ENCODE measurements at regions not wholly inside any gene's neighbourhood (a gene's known extent, or its start where the extent isn't known, plus 50 kb on each side); places are given as distances from the start of the nearest gene placed in this dataset.
"Not testable (repeated sequence)": the region's sequence is repeated elsewhere in the genome, so short reads cannot be mapped to it uniquely, and the experiment has no call there.

- not testable (repeated sequence) for H3K9me3 ChIP-seq (ENCODE audit: control insufficient read depth in 2 of 2, insufficient read depth in 1 of 2, low read depth in 1 of 2, low read length in 1 of 2); H3K4me3 ChIP-seq (ENCODE audit: low read depth in 1 of 3, low read length in 3 of 3); FAIRE-seq; DNase-seq; H3K36me3 ChIP-seq (ENCODE audit: control insufficient read depth in 3 of 3, insufficient read depth in 2 of 3, low read depth in 1 of 3, low read length in 3 of 3); H3K27ac ChIP-seq (ENCODE audit: low read depth in 1 of 3, low read length in 2 of 3); H3K27me3 ChIP-seq (ENCODE audit: control insufficient read depth in 3 of 3, insufficient read depth in 3 of 3, low read length in 3 of 3); H3K4me1 ChIP-seq (ENCODE audit: control insufficient read depth in 3 of 3, insufficient read depth in 2 of 3, low read depth in 1 of 3, low read length in 2 of 3)
- WGBS, 3 donors = 94% methylated on average over 15 to 17 of the region's 17 CpGs
Measured at GRCh38 chr2:239795761-239796160, 229.4 kb downstream of the NDUFA10 start.

GRCh38 chr2:239793836-239794235 lies 231.3 kb downstream of the NDUFA10 start:
- Histone ChIP-seq H3K36me3 (ENCODE audit: control insufficient read depth in 3 of 3, insufficient read depth in 2 of 3, low read depth in 1 of 3, low read length in 3 of 3) (no peaks in the 10 kb centered on the region), H3K4me3 (ENCODE audit: low read depth in 1 of 3, low read length in 3 of 3) (no peak overlapping the region), H3K27me3 (ENCODE audit: control insufficient read depth in 3 of 3, insufficient read depth in 3 of 3, low read length in 3 of 3) (no peaks in the 10 kb centered on the region), H3K9me3 (ENCODE audit: control insufficient read depth in 2 of 2, insufficient read depth in 1 of 2, low read depth in 1 of 2, low read length in 1 of 2) (no peaks in the 10 kb centered on the region), H3K4me1 (ENCODE audit: control insufficient read depth in 3 of 3, insufficient read depth in 2 of 3, low read depth in 1 of 3, low read length in 2 of 3) (no peaks in the 10 kb centered on the region), H3K27ac (ENCODE audit: low read depth in 1 of 3, low read length in 2 of 3) (no peak overlapping the region)
- WGBS, 3 donors = 71 to 86% (median 82%) methylated on average over 7 of the region's 7 CpGs
- DNase-seq (no peak), FAIRE-seq (no peak)

- no peak overlapping the region for H3K27ac ChIP-seq (ENCODE audit: low read depth in 1 of 3, low read length in 2 of 3)
- H3K27me3 ChIP-seq (ENCODE audit: control insufficient read depth in 3 of 3, insufficient read depth in 3 of 3, low read length in 3 of 3) = no peaks in the 10 kb centered on the region
- 84 to 89% (median 89%) methylated on average over 5 of the region's 5 CpGs for WGBS, 3 donors
- FAIRE-seq (no peak), DNase-seq (no peak)
- no peaks in the 10 kb centered on the region for H3K36me3 ChIP-seq (ENCODE audit: control insufficient read depth in 3 of 3, insufficient read depth in 2 of 3, low read depth in 1 of 3, low read length in 3 of 3)
- H3K4me1 ChIP-seq (ENCODE audit: control insufficient read depth in 3 of 3, insufficient read depth in 2 of 3, low read depth in 1 of 3, low read length in 2 of 3) = no peaks in the 10 kb centered on the region
- H3K4me3 ChIP-seq (ENCODE audit: low read depth in 1 of 3, low read length in 3 of 3) = no peak overlapping the region
- H3K9me3 ChIP-seq (ENCODE audit: control insufficient read depth in 2 of 2, insufficient read depth in 1 of 2, low read depth in 1 of 2, low read length in 1 of 2) = no peaks in the 10 kb centered on the region
Measured at GRCh38 chr2:239793086-239793485, 232.1 kb downstream of the NDUFA10 start.

DNA sequence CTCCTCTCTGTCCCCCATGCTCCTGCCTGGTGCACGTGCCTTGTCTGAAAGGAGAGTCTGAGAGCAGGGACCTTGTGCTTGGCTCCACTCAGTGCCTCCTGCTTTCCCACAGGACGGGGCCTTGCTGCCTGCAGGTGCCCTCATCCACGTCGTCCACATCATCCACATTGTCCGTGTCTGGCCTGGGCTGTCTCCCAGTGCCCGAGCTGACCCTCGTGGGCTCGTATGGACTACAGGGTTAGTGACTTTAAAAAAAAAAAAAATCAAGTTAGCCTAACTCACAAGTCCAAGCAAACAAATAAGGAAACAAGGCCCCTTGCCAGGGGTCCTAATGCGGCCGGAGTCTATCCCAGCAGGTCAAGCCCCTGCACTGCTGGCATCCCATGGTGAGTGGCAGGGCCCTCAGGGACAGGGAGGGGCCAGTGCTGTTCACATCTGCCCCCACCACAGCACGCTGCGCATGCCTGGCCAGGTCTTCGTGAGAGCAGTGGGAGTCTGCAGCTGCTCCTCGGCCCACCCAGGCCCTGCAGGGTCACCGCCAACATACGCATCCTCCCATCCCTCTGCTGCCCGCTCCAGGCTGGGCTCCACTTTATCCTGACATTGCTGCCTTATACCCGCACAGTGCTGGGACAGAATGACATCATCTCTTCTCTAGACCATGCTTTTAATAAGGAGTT lies 232.6 kb downstream of the NDUFA10 start:
- H3K4me3 ChIP-seq (ENCODE audit: low read depth in 1 of 3, low read length in 3 of 3) = no peak overlapping the region
- FAIRE-seq (no peak), DNase-seq (no peak)
- no peaks in the 10 kb centered on the region for H3K27me3 ChIP-seq (ENCODE audit: control insufficient read depth in 3 of 3, insufficient read depth in 3 of 3, low read length in 3 of 3)
- no peaks in the 10 kb centered on the region for H3K36me3 ChIP-seq (ENCODE audit: control insufficient read depth in 3 of 3, insufficient read depth in 2 of 3, low read depth in 1 of 3, low read length in 3 of 3)
- 81 to 86% (median 82%) methylated on average over 18 of the region's 18 CpGs for WGBS, 3 donors
- H3K9me3 ChIP-seq (ENCODE audit: control insufficient read depth in 2 of 2, insufficient read depth in 1 of 2, low read depth in 1 of 2, low read length in 1 of 2) = no peaks in the 10 kb centered on the region
- no peak overlapping the region for H3K27ac ChIP-seq (ENCODE audit: low read depth in 1 of 3, low read length in 2 of 3)
- H3K4me1 ChIP-seq (ENCODE audit: control insufficient read depth in 3 of 3, insufficient read depth in 2 of 3, low read depth in 1 of 3, low read length in 2 of 3) = no peaks in the 10 kb centered on the region

DNA sequence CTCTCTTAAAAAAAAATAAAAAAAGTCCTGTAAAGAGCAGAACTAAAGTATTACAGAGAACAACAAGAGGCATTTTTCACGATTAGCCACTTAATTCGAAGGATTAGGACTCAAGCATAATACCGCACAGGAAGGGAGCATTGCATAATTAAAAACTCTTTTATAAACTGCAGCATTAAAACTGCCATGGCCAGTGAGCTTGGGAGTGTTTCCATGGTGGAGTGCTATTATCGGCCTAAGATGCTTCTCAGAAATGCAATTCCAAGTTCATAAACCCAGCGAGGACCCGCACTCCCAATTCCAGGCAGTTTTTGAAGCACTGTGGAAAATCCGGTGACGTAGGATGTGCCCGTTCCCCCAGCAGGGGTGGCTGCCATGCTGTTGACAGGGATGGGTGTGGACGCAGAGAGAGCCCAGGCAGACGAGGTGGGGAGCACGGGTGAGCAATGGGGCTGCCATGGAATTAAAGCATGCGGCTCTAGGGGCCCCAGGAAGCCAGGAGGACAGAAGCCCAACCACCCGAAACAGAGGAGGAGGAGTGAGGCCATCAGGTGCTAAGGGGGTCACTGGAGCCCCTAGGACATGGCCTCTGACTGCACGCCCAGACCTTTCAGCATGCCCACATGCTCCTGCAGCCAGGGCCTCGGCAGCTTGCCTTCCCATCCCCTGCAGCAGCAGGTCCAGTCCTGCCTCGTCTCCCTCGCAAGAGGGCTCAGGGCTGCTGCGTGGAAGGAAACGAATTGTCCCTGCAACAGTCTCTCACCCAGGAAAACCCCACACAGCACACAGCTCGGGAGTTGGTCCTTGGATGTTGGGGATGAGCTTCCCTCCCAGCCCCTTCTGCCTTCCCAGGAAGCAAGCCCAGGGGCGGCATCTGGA lies 233.4 kb downstream of the NDUFA10 start:
- Histone ChIP-seq H3K27ac (ENCODE audit: low read depth in 1 of 3, low read length in 2 of 3) (no peak overlapping the region), H3K36me3 (ENCODE audit: control insufficient read depth in 3 of 3, insufficient read depth in 2 of 3, low read depth in 1 of 3, low read length in 3 of 3) (no peaks in the 10 kb centered on the region), H3K27me3 (ENCODE audit: control insufficient read depth in 3 of 3, insufficient read depth in 3 of 3, low read length in 3 of 3) (no peaks in the 10 kb centered on the region), H3K4me3 (ENCODE audit: low read depth in 1 of 3, low read length in 3 of 3) (no peak overlapping the region), H3K9me3 (ENCODE audit: control insufficient read depth in 2 of 2, insufficient read depth in 1 of 2, low read depth in 1 of 2, low read length in 1 of 2) (no peaks in the 10 kb centered on the region), H3K4me1 (ENCODE audit: control insufficient read depth in 3 of 3, insufficient read depth in 2 of 3, low read depth in 1 of 3, low read length in 2 of 3) (no peaks in the 10 kb centered on the region)
- WGBS, 3 donors = 68 to 76% (median 75%) methylated on average over 21 to 22 of the region's 22 CpGs
- no peak for DNase-seq
- no peak for FAIRE-seq

DNA sequence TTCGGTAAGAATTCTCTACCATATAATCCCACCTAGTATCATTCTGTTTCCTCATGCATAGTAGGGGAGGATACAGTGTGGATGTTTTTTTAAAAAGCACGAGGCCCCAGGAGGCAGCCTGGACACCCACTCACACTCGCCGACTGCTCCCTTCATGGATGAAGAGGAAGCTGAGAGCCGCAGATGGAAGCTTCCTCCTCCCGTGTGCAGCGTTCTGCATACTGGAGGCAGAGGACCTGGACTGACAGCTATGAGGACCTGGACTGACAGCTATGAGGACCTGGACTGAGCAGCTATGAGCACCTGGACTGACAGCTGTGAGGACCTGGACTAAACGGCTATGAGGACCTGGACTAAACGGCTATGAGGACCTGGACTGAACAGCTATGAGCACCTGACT lies 234.4 kb downstream of the NDUFA10 start:
- DNase-seq (no peak), FAIRE-seq (no peak)

DNA sequence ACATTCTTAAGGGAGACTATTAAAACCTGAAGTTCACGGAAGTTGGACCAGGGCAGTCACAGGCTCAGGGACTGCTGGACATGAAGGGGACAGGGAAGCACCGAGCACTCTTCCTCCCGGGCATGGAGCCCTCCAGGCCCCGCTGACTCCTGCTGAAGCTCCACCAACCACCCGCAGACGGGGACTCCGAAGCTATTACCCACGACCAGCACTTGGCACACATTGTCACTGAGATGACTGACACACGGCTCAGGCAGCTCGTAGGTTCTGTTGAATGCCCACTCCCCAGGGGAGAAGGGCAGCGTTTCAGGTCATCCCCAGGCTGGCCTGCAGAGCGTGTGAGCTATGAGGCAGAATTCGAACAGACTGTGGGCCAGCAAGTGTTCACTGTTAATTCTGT lies 234.8 kb downstream of the NDUFA10 start:
- no peak for DNase-seq
- 69 to 87% (median 74%) methylated on average over 13 of the region's 13 CpGs for WGBS, 3 donors

More for the DNA sequence above, 234.4 kb downstream of the NDUFA10 start:
- WGBS, 3 donors = 70 to 84% (median 77%) methylated on average over 9 of the region's 9 CpGs
- Histone ChIP-seq H3K27ac (ENCODE audit: low read depth in 1 of 3, low read length in 2 of 3) (no peak overlapping the region), H3K27me3 (ENCODE audit: control insufficient read depth in 3 of 3, insufficient read depth in 3 of 3, low read length in 3 of 3) (peaks cover 0 to 2% (median 0%) of the 10 kb centered on the region in 3 donors), H3K36me3 (ENCODE audit: control insufficient read depth in 3 of 3, insufficient read depth in 2 of 3, low read depth in 1 of 3, low read length in 3 of 3) (no peaks in the 10 kb centered on the region), H3K4me1 (ENCODE audit: control insufficient read depth in 3 of 3, insufficient read depth in 2 of 3, low read depth in 1 of 3, low read length in 2 of 3) (no peaks in the 10 kb centered on the region), H3K4me3 (ENCODE audit: low read depth in 1 of 3, low read length in 3 of 3) (no peak overlapping the region), H3K9me3 (ENCODE audit: control insufficient read depth in 2 of 2, insufficient read depth in 1 of 2, low read depth in 1 of 2, low read length in 1 of 2) (no peaks in the 10 kb centered on the region)

GRCh38 chr2:239789711-239790110 lies 235.4 kb downstream of the NDUFA10 start:
- 63 to 75% (median 72%) methylated on average over 8 of the region's 8 CpGs for WGBS, 3 donors
- Histone ChIP-seq H3K4me1 (ENCODE audit: control insufficient read depth in 3 of 3, insufficient read depth in 2 of 3, low read depth in 1 of 3, low read length in 2 of 3) (no peaks in the 10 kb centered on the region), H3K4me3 (ENCODE audit: low read depth in 1 of 3, low read length in 3 of 3) (no peak overlapping the region), H3K36me3 (ENCODE audit: control insufficient read depth in 3 of 3, insufficient read depth in 2 of 3, low read depth in 1 of 3, low read length in 3 of 3) (no peaks in the 10 kb centered on the region), H3K27ac (ENCODE audit: low read depth in 1 of 3, low read length in 2 of 3) (no peak overlapping the region), H3K9me3 (ENCODE audit: control insufficient read depth in 2 of 2, insufficient read depth in 1 of 2, low read depth in 1 of 2, low read length in 1 of 2) (no peaks in the 10 kb centered on the region), H3K27me3 (ENCODE audit: control insufficient read depth in 3 of 3, insufficient read depth in 3 of 3, low read length in 3 of 3) (peaks cover 0 to 2% (median 0%) of the 10 kb centered on the region in 3 donors)
- FAIRE-seq (no peak), DNase-seq (no peak)

More for the DNA sequence above, 234.8 kb downstream of the NDUFA10 start:
- no peak for FAIRE-seq
- Histone ChIP-seq H3K4me1 (ENCODE audit: control insufficient read depth in 3 of 3, insufficient read depth in 2 of 3, low read depth in 1 of 3, low read length in 2 of 3) (no peaks in the 10 kb centered on the region), H3K36me3 (ENCODE audit: control insufficient read depth in 3 of 3, insufficient read depth in 2 of 3, low read depth in 1 of 3, low read length in 3 of 3) (no peaks in the 10 kb centered on the region), H3K4me3 (ENCODE audit: low read depth in 1 of 3, low read length in 3 of 3) (no peak overlapping the region), H3K27me3 (ENCODE audit: control insufficient read depth in 3 of 3, insufficient read depth in 3 of 3, low read length in 3 of 3) (peaks cover 0 to 2% (median 0%) of the 10 kb centered on the region in 3 donors), H3K9me3 (ENCODE audit: control insufficient read depth in 2 of 2, insufficient read depth in 1 of 2, low read depth in 1 of 2, low read length in 1 of 2) (no peaks in the 10 kb centered on the region), H3K27ac (ENCODE audit: low read depth in 1 of 3, low read length in 2 of 3) (no peak overlapping the region)

Measured in small intestine (tissue), 7 donors.